Activated CD4-positive, alpha-beta T cell treated with anti-CD3 and anti-CD28 coated beads, Interleukin-2, amount 10 ng/mL, durations not matched to agents 24 days and 14 days (primary cell): ENCODE measurements at regions not wholly inside any gene's neighbourhood (a gene's known extent, or its start where the extent isn't known, plus 50 kb on each side); places are given as distances from the start of the nearest gene placed in this dataset.

ENCODE experiments used
- DNase-seq: peaks from one replicate; pipeline ENCODE4 v3.0.0; 2022
- H3K27ac Mint-ChIP-seq: one replicate; pipeline ENCODE4 v1.8.0; 2022; ENCODE audit warnings: mild to moderate bottlenecking, mixed read lengths
- H3K27me3 Mint-ChIP-seq: one replicate; pipeline ENCODE4 v1.8.0; 2022; ENCODE audit warnings: mixed read lengths
- H3K36me3 Mint-ChIP-seq: one replicate; pipeline ENCODE4 v1.8.0; 2022; ENCODE audit warnings: low read depth, mild to moderate bottlenecking, mixed read lengths
- H3K4me1 Mint-ChIP-seq: one replicate; pipeline ENCODE4 v1.8.0; 2021; ENCODE audit warnings: mixed read lengths
- H3K4me3 Mint-ChIP-seq: one replicate; pipeline ENCODE4 v1.8.0; 2022; ENCODE audit warnings: mild to moderate bottlenecking, moderate library complexity, mixed read lengths
- H3K9me3 Mint-ChIP-seq: one replicate; pipeline ENCODE4 v1.8.0; 2021; ENCODE audit warnings: mixed read lengths
- intact Hi-C: fragments of 100-400 bp; cut with micrococcal nuclease; formaldehyde crosslinking; loops from one replicate; pipeline ENCODE4 v1.15.1; 2023

- Mint-ChIP-seq H3K27me3 (peaks cover 12% of the 10 kb centered on the region), H3K9me3 (no peaks in the 10 kb centered on the region), H3K36me3 (no peaks in the 10 kb centered on the region), H3K4me1 (no peaks in the 10 kb centered on the region), H3K4me3 (no peak overlapping the region), H3K27ac (no peak overlapping the region)
- DNase-seq, result no peak
- intact Hi-C loops, result no loop called here
These were observed 50.8 kb upstream of the MYLIP start for GRCh38 chr6:16078064-16078463.

DNA sequence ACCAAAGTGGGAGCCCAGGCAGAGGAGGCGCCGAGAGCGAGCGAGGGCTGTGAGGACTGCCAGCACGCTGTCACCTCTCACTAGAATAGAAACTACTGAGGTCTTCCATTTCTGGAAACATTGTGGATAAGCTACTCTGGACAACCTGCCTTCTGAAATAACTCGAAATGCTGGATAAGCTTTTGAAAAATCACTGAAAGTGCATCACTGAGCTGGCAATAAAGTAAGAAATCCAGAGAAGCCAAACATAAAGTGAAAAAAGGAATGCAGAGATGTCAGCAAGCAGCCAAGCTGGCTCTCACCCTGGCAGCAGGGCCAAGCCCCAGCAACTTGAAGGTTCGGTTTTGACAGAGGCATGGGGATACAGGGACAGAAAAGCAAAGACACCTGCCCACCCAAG lies 59.2 kb upstream of the MYLIP start:
- no peaks in the 10 kb centered on the region for H3K9me3 Mint-ChIP-seq
- intact Hi-C loops, result no loop called here
- no peak overlapping the region for H3K27ac Mint-ChIP-seq
- DNase-seq, result no peak
- no peaks in the 10 kb centered on the region for H3K4me1 Mint-ChIP-seq
- H3K27me3 Mint-ChIP-seq, result peaks cover 3% of the 10 kb centered on the region
- H3K4me3 Mint-ChIP-seq, result no peak overlapping the region
- no peaks in the 10 kb centered on the region for H3K36me3 Mint-ChIP-seq

- no peak overlapping the region for H3K4me3 Mint-ChIP-seq
- no peak for DNase-seq
- no peaks in the 10 kb centered on the region for H3K4me1 Mint-ChIP-seq
- H3K27me3 Mint-ChIP-seq, result peaks cover 4% of the 10 kb centered on the region
- H3K36me3 Mint-ChIP-seq, result no peaks in the 10 kb centered on the region
- intact Hi-C loops, result no loop called here
- no peaks in the 10 kb centered on the region for H3K9me3 Mint-ChIP-seq
- no peak overlapping the region for H3K27ac Mint-ChIP-seq
These were observed 59.7 kb upstream of the MYLIP start for GRCh38 chr6:16069222-16069621.

DNA sequence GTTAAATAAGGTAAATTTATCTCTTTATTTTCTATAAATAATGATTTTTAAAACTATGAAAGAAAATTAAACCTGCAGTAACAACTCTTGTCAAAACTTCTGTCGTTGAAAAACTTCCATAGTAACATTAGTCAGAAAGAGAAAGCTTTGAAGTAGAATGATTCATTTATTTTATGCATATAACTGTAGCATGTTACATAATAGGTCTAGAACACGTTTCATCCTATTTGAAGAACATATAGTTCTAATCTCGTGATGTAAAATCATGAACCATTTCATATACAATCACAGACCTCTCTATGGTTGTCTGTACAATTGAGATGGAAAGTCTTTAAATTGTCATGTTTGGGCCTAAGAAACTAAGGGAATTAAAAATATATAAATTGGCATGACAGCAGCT lies 61.3 kb upstream of the MYLIP start:
- Mint-ChIP-seq H3K9me3 (no peaks in the 10 kb centered on the region), H3K27ac (no peak overlapping the region), H3K27me3 (peaks cover 4% of the 10 kb centered on the region), H3K36me3 (no peaks in the 10 kb centered on the region), H3K4me1 (no peaks in the 10 kb centered on the region), H3K4me3 (no peak overlapping the region)
- DNase-seq, result no peak
- intact Hi-C loops, result no loop called here

- no peaks in the 10 kb centered on the region for H3K4me1 Mint-ChIP-seq
- no peaks in the 10 kb centered on the region for H3K9me3 Mint-ChIP-seq
- no peaks in the 10 kb centered on the region for H3K36me3 Mint-ChIP-seq
- intact Hi-C loops, result no loop called here
- no peak for DNase-seq
- H3K27ac Mint-ChIP-seq, result no peak overlapping the region
- H3K27me3 Mint-ChIP-seq, result peaks cover 4% of the 10 kb centered on the region
- no peak overlapping the region for H3K4me3 Mint-ChIP-seq
These were observed 64.2 kb upstream of the MYLIP start for GRCh38 chr6:16064671-16065072.

- Mint-ChIP-seq H3K4me1 (no peaks in the 10 kb centered on the region), H3K9me3 (no peaks in the 10 kb centered on the region), H3K27ac (no peak overlapping the region), H3K27me3 (peaks cover 5% of the 10 kb centered on the region), H3K4me3 (no peak overlapping the region), H3K36me3 (no peaks in the 10 kb centered on the region)
- intact Hi-C loops, result no loop called here
- no peak for DNase-seq
These were observed 65.3 kb upstream of the MYLIP start for GRCh38 chr6:16063580-16063979.

- Mint-ChIP-seq H3K27me3 (peaks cover 5% of the 10 kb centered on the region), H3K36me3 (no peaks in the 10 kb centered on the region), H3K9me3 (no peaks in the 10 kb centered on the region), H3K27ac (no peak overlapping the region), H3K4me3 (no peak overlapping the region), H3K4me1 (no peaks in the 10 kb centered on the region)
- intact Hi-C loops, result no loop called here
- no peak for DNase-seq
These were observed 67.1 kb upstream of the MYLIP start for GRCh38 chr6:16061818-16062217.

DNA sequence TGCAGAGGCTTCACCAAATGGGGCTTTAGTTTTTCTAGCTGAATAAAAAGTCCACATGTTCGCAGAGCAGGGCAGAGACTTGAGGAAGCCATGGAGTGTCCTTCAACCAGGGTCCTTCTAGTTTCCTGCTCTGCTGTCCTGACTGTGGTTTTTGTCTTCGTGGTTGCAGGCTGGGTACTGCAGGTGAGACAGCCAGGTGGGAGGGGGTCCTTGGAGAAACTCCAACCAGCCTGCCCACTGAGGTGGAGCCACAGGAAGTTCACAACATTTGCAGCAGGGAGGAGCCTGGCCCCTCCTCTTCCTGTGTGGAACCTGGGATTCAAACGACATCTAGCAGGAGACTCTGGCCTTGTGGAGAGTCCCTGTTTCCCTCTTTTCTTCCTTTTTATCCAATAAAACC lies 68.8 kb upstream of the MYLIP start:
- H3K27me3 Mint-ChIP-seq, result peaks cover 5% of the 10 kb centered on the region
- no peak overlapping the region for H3K4me3 Mint-ChIP-seq
- H3K9me3 Mint-ChIP-seq, result no peaks in the 10 kb centered on the region
- H3K4me1 Mint-ChIP-seq, result no peaks in the 10 kb centered on the region
- H3K36me3 Mint-ChIP-seq, result no peaks in the 10 kb centered on the region
- DNase-seq, result no peak
- intact Hi-C loops, result no loop called here
- H3K27ac Mint-ChIP-seq, result no peak overlapping the region

GRCh38 chr6:16059496-16059895 lies 69.4 kb upstream of the MYLIP start:
- Mint-ChIP-seq H3K9me3 (no peaks in the 10 kb centered on the region), H3K36me3 (no peaks in the 10 kb centered on the region), H3K4me3 (no peak overlapping the region), H3K27me3 (peaks cover 1% of the 10 kb centered on the region), H3K27ac (no peak overlapping the region), H3K4me1 (no peaks in the 10 kb centered on the region)
- DNase-seq, result no peak
- intact Hi-C loops, result loop anchor here (10.0 kb wide), 1 partner anchor 125 kb away; no protein-coding TSS in a partner anchor

DNA sequence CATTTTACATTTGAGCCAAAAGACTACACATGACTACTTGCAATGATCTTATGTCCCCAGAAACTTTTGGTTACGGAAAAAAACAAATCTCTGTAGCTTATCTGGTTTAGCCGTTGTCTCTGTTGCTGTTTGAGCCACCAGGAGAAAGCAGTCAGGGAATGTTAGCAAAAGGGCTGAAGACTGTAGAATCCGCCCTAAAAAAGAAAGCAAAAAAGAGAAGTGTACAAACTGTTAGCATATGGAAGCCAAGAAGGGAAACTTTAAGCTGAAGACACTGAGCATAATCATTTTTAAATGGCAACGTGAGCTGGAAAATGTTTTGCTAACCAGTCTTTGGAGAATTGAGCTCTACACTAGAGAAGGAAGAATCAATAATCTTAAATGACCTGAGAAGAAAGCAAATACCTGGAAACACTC lies 69.9 kb upstream of the MYLIP start:
- no peaks in the 10 kb centered on the region for H3K36me3 Mint-ChIP-seq
- intact Hi-C loops, result loop anchor here (10.0 kb wide), 1 partner anchor 126 kb away; no protein-coding TSS in a partner anchor
- no peak overlapping the region for H3K27ac Mint-ChIP-seq
- peaks cover 1% of the 10 kb centered on the region for H3K27me3 Mint-ChIP-seq
- H3K4me3 Mint-ChIP-seq, result no peak overlapping the region
- no peaks in the 10 kb centered on the region for H3K4me1 Mint-ChIP-seq
- H3K9me3 Mint-ChIP-seq, result no peaks in the 10 kb centered on the region
- DNase-seq, result no peak

DNA sequence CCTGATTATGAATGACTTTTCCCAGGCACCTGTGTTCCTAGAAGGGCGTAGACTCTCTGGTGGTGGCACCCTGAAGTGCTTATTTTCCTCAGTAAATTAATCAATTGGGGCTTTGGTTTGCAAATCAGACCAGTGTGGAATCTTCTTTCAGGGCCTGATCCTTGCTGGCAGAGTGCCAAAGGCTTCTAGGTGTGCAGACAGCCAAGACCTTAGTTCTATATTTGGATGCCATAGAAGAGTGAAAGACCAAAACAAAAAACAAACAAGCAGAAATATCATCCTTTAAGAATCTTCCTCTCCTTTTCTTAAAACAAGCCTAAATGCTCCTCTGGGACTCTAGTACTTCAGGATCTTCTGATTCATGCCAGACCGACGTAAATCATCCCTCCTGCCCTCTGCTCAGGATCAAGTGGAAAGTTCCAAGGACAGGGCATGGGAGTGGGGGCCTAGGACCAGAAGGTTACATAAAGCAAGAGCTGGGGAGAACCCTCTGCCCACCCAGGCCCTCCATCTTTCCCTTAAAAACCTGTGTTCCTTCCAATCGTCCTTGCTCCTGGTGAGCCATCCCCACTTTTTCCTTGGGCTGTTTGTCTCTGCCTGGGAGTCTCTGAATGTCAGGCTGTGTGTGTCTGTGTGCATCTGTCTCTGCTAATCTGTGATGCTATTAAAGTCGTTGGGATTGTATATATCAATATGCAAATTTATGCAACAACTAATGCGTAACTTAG lies 70.5 kb upstream of the MYLIP start:
- Mint-ChIP-seq H3K4me1 (no peaks in the 10 kb centered on the region), H3K27me3 (peaks cover 1% of the 10 kb centered on the region), H3K4me3 (no peak overlapping the region), H3K36me3 (no peaks in the 10 kb centered on the region), H3K27ac (no peak overlapping the region), H3K9me3 (no peaks in the 10 kb centered on the region)
- DNase-seq, result no peak
- intact Hi-C loops, result loop anchor here (10.0 kb wide), 1 partner anchor 126 kb away; no protein-coding TSS in a partner anchor

- intact Hi-C loops, result loop anchor here (10.0 kb wide), 1 partner anchor 127 kb away; no protein-coding TSS in a partner anchor
- H3K4me3 Mint-ChIP-seq, result no peak overlapping the region
- H3K9me3 Mint-ChIP-seq, result no peaks in the 10 kb centered on the region
- peaks cover 1% of the 10 kb centered on the region for H3K27me3 Mint-ChIP-seq
- no peaks in the 10 kb centered on the region for H3K4me1 Mint-ChIP-seq
- DNase-seq, result no peak
- H3K27ac Mint-ChIP-seq, result no peak overlapping the region
- H3K36me3 Mint-ChIP-seq, result no peaks in the 10 kb centered on the region
These were observed 71.4 kb upstream of the MYLIP start for GRCh38 chr6:16057446-16057845.

- Mint-ChIP-seq H3K27me3 (peaks cover 3% of the 10 kb centered on the region), H3K27ac (no peak overlapping the region), H3K9me3 (no peaks in the 10 kb centered on the region), H3K4me1 (no peaks in the 10 kb centered on the region), H3K4me3 (no peak overlapping the region), H3K36me3 (no peaks in the 10 kb centered on the region)
- intact Hi-C loops, result loop anchor here (10.0 kb wide), 1 partner anchor 128 kb away; no protein-coding TSS in a partner anchor
- DNase-seq, result no peak
These were observed 72.5 kb upstream of the MYLIP start for GRCh38 chr6:16056263-16056870.

DNA sequence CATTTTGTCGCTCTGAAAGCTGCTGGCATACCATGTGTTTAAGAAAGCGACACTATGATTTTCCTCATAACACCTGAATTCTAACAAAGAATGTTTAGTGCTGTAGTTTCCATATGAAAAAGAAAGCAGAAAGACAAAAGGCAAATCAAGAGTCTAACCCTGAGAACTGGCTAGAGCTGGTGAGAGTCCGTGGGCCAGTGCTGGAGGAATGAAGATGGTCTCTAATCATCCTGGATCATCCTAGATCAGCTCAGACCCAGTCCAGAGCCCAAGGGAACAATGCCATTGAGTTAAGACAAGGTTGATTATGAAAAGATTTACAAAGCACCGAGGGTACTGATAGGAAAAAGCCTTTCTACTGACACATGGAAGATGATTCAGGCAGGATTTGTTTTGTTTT lies 73.0 kb upstream of the MYLIP start:
- Mint-ChIP-seq H3K4me1 (no peaks in the 10 kb centered on the region), H3K4me3 (no peak overlapping the region), H3K27ac (no peak overlapping the region), H3K9me3 (no peaks in the 10 kb centered on the region), H3K27me3 (peaks cover 4% of the 10 kb centered on the region), H3K36me3 (no peaks in the 10 kb centered on the region)
- DNase-seq, result no peak
- intact Hi-C loops, result loop anchor here (10.0 kb wide), 1 partner anchor 129 kb away; no protein-coding TSS in a partner anchor
